Osteoblast (primary cell): ENCODE measurements at regions not wholly inside any gene's neighbourhood (a gene's known extent, or its start where the extent isn't known, plus 50 kb on each side); places are given as distances from the start of the nearest gene placed in this dataset.

Source experiments
- DNase-seq: peaks from one replicate; pipeline ENCODE4 v3.0.0; 2011; ENCODE audit warnings: low spot score, mixed read lengths; ENCODE audit not compliant: insufficient read length; ENCODE audit errors: missing footprints
- H2AFZ ChIP-seq: 2 replicates; pipeline ENCODE4 v1.6.0; 2011; ENCODE audit warnings: mild to moderate bottlenecking, low read length
- H3K27ac ChIP-seq: 2 replicates; pipeline ENCODE4 v1.5.1; 2011; ENCODE audit warnings: mild to moderate bottlenecking, low read depth, low read length, moderate library complexity
- H3K27me3 ChIP-seq: 2 replicates; pipeline ENCODE4 v1.6.0; 2012; ENCODE audit warnings: mild to moderate bottlenecking, control low read depth, inconsistent platforms, low read length, moderate library complexity; ENCODE audit not compliant: insufficient read depth
- H3K36me3 ChIP-seq: 2 replicates; pipeline ENCODE4 v1.5.1; 2011; ENCODE audit warnings: mild to moderate bottlenecking, low read length, control low read depth, moderate library complexity; ENCODE audit not compliant: insufficient read depth
- H3K4me1 ChIP-seq: 2 replicates; pipeline ENCODE4 v1.5.1; 2011; ENCODE audit warnings: mild to moderate bottlenecking, low read length, control low read depth, moderate library complexity; ENCODE audit not compliant: insufficient read depth
- H3K4me2 ChIP-seq: 2 replicates; pipeline ENCODE4 v1.6.0; 2011; ENCODE audit warnings: mild to moderate bottlenecking, low read length; ENCODE audit not compliant: insufficient read depth
- H3K4me3 ChIP-seq: fragments of 200-600 bp; sonication (generic); 3 replicates; pipeline ENCODE4 v1.5.1; 2012; ENCODE audit warnings: mild to moderate bottlenecking, low read length, inconsistent platforms; ENCODE audit not compliant: insufficient read depth
- H3K79me2 ChIP-seq: 2 replicates; pipeline ENCODE4 v1.6.0; 2012; ENCODE audit warnings: mild to moderate bottlenecking, low read length, control low read depth, inconsistent platforms; ENCODE audit not compliant: insufficient read depth
- H3K9me3 ChIP-seq: 2 replicates; pipeline ENCODE4 v1.5.1; 2011; ENCODE audit warnings: low read depth, low read length, control low read depth
- H4K20me1 ChIP-seq: 2 replicates; pipeline ENCODE4 v1.6.0; 2012; ENCODE audit warnings: mild to moderate bottlenecking, low read length, control low read depth; ENCODE audit not compliant: insufficient read depth
- TF ChIP-seq, protein P1 (sequence below): IDR thresholded peaks from 2 replicates; pipeline ENCODE4 v1.5.1; 2011; ENCODE audit warnings: mild to moderate bottlenecking, low read depth, low read length, moderate library complexity; ENCODE audit errors: extremely low read depth

DNA sequence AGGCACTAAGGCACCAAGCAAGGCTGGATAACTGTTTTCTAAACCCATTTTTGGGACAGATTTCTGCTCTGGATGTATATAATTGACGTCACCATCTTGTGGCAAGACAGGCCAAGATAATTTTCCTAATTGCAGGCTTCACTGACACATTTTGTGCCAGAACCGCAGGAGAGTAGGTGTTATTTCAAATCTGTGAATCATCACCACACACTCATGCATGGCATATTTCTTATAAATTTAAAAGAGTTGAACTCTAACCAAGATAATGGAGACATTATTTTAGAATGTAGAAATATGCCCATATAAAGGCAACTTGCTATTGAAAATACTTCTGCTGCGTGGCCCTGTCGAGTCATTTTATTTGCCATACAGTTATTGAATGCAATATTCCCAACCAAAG, 68.3 kb upstream of the ACYP2 start:
- no peaks in the 10 kb centered on the region for H3K27me3 ChIP-seq
- H3K79me2 ChIP-seq, result no peaks in the 10 kb centered on the region
- H4K20me1 ChIP-seq, result no peaks in the 10 kb centered on the region
- H2AFZ ChIP-seq, result no peak overlapping the region
- peak overlapping the region; percentile 47 for H3K27ac ChIP-seq
- TF ChIP-seq, protein P1, sequence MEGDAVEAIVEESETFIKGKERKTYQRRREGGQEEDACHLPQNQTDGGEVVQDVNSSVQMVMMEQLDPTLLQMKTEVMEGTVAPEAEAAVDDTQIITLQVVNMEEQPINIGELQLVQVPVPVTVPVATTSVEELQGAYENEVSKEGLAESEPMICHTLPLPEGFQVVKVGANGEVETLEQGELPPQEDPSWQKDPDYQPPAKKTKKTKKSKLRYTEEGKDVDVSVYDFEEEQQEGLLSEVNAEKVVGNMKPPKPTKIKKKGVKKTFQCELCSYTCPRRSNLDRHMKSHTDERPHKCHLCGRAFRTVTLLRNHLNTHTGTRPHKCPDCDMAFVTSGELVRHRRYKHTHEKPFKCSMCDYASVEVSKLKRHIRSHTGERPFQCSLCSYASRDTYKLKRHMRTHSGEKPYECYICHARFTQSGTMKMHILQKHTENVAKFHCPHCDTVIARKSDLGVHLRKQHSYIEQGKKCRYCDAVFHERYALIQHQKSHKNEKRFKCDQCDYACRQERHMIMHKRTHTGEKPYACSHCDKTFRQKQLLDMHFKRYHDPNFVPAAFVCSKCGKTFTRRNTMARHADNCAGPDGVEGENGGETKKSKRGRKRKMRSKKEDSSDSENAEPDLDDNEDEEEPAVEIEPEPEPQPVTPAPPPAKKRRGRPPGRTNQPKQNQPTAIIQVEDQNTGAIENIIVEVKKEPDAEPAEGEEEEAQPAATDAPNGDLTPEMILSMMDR, result no peak
- no peaks in the 10 kb centered on the region for H3K9me3 ChIP-seq
- H3K4me1 ChIP-seq, result peaks cover 38% of the 10 kb centered on the region
- no peak for DNase-seq
- H3K4me3 ChIP-seq, result no peak overlapping the region
- no peak overlapping the region for H3K4me2 ChIP-seq
- no peaks in the 10 kb centered on the region for H3K36me3 ChIP-seq

DNA sequence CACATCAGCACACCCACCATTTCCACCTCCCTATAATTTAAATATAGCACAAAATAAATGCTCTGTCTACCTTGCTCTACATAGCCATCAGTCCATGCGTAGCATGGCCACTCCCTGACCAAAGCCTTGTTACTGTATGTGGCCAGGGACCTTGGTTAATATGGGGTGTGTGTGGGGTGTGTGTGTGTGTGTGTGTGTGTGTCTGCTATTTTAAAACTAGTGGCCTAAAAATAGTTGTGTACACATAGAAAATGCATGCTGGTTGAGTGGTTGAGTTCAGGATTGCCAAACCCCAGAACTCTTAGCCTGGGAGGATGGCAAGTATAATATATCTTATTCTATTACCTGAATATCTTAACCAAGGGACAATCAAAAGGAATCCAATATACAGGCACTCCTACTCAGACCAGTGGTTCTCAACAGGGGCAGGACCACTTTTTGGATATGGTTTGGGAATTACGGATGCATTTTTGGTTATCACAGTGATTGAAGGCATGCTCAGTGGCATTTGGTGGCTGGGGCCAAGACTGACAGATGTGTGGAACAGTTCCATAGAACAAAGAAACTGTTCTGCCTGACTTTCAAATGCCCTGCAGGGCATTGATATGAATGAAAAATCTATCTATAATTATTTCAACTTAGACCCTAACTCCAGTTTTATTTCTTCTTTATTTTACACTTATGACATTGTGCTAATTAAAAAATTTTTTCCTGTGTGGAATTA, 72.3 kb upstream of the PSME4 start:
- H3K4me2 ChIP-seq, result no peak overlapping the region
- H2AFZ ChIP-seq, result no peak overlapping the region
- no peaks in the 10 kb centered on the region for H3K9me3 ChIP-seq
- peaks cover 45% of the 10 kb centered on the region for H3K4me1 ChIP-seq
- no peaks in the 10 kb centered on the region for H4K20me1 ChIP-seq
- no peaks in the 10 kb centered on the region for H3K36me3 ChIP-seq
- TF ChIP-seq, protein P1, result no peak
- no peak for DNase-seq
- H3K79me2 ChIP-seq, result no peaks in the 10 kb centered on the region
- H3K4me3 ChIP-seq, result no peak overlapping the region
- peak overlapping the region; percentile 61 for H3K27ac ChIP-seq
- no peaks in the 10 kb centered on the region for H3K27me3 ChIP-seq

DNA sequence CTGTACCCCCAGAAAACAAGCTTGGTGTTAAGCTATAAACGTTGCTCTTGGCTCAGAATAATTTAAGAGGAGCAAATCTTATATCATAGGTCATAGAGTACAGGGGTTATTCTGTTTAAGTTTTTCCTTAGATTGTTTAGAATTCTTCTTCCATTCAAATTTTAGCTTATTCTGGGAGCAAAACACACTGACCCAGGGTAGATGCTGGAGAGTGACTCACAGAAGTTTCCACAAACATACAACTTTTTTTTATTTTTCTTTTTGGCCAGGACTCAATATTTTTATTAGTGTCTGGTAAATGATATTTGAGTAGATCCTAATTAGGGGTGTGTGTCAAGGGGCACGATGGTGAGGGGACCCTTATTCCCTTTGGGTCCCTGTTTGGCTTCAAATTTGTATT, 71.5 kb upstream of the PSME4 start:
- DNase-seq, result peak; percentile 73
- TF ChIP-seq, protein P1, result no peak

DNA sequence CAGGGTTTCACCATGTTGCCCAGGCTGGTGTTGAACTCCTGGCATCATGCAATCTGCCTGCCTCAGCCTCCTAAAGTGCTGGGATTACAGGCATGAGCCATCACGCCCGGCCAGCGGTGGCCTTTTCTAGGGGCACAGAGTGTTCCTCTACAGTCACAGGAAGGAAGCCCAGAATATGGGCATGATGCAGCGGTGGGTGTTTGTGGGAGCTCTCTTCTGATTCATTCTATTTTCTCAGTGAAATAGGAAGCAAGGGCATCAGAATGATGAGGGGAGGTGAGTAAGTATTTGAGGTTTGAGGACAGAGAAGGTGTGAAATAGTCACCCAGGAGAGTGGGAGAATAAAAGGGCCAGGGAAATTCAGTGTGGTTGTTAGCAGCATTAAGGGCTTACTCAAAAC, 70.3 kb upstream of the PSME4 start:
- H3K27ac ChIP-seq, result peak overlapping the region; percentile 45
- H2AFZ ChIP-seq, result no peak overlapping the region
- peak; percentile 43 for DNase-seq
- no peaks in the 10 kb centered on the region for H3K36me3 ChIP-seq
- no peaks in the 10 kb centered on the region for H3K9me3 ChIP-seq
- TF ChIP-seq, protein P1, result no peak
- H4K20me1 ChIP-seq, result no peaks in the 10 kb centered on the region
- no peaks in the 10 kb centered on the region for H3K27me3 ChIP-seq
- H3K4me3 ChIP-seq, result no peak overlapping the region
- H3K79me2 ChIP-seq, result no peaks in the 10 kb centered on the region
- H3K4me1 ChIP-seq, result peaks cover 31% of the 10 kb centered on the region
- no peak overlapping the region for H3K4me2 ChIP-seq

More for the DNA sequence above, 71.5 kb upstream of the PSME4 start:
- no peaks in the 10 kb centered on the region for H3K9me3 ChIP-seq
- no peak overlapping the region for H3K4me2 ChIP-seq
- no peaks in the 10 kb centered on the region for H3K36me3 ChIP-seq
- no peak overlapping the region for H3K4me3 ChIP-seq
- peaks cover 39% of the 10 kb centered on the region for H3K4me1 ChIP-seq
- no peaks in the 10 kb centered on the region for H3K79me2 ChIP-seq
- H3K27me3 ChIP-seq, result no peaks in the 10 kb centered on the region
- no peak overlapping the region for H2AFZ ChIP-seq
- no peaks in the 10 kb centered on the region for H4K20me1 ChIP-seq
- peak overlapping the region; percentile 60 for H3K27ac ChIP-seq
